Psoas muscle (tissue), 7 donors: ENCODE measurements at regions not wholly inside any gene's neighbourhood (a gene's known extent, or its start where the extent isn't known, plus 50 kb on each side); places are given as distances from the start of the nearest gene placed in this dataset.

Source experiments
- ATAC-seq, 4 donors: fragments of 200-7000 bp; cut with Tn5 transposase; one replicate each; pipeline ENCODE4 v1.9.1; 2020; ENCODE audit warnings: moderate library complexity in 3 of 4, mild to moderate bottlenecking in 2 of 4
- DNase-seq, 2 donors: peaks; one replicate each; pipeline ENCODE4 v3.0.0-alpha.2; 2020
- H3K27ac ChIP-seq: fragments of 200-600 bp; one replicate; pipeline ENCODE4 v1.8.0; 2022
- H3K27me3 ChIP-seq, 3 donors: fragments of 200-600 bp in 1 of 3; one replicate each; pipeline versions ENCODE4 v1.6.1 to v1.8.0; 2013 to 2022; ENCODE audit warnings: low read length in 2 of 3, mild to moderate bottlenecking in 2 of 3, moderate library complexity in 1 of 3; ENCODE audit not compliant: insufficient read depth in 3 of 3
- H3K36me3 ChIP-seq, 2 donors: fragments of 200-600 bp in 1 of 2; one replicate each; pipeline versions ENCODE4 v1.6.1 to v1.8.0; 2013 to 2022; ENCODE audit warnings: low read depth in 1 of 2, mild to moderate bottlenecking in 1 of 2, moderate library complexity in 1 of 2; ENCODE audit not compliant: insufficient read depth in 1 of 2
- H3K4me1 ChIP-seq: fragments of 200-600 bp; one replicate; pipeline ENCODE4 v1.8.0; 2022
- H3K4me3 ChIP-seq: fragments of 200-600 bp; one replicate; pipeline ENCODE4 v1.8.0; 2022; ENCODE audit warnings: mild to moderate bottlenecking
- H3K9me3 ChIP-seq: fragments of 200-600 bp; one replicate; pipeline ENCODE4 v1.8.0; 2022
- WGBS, 3 donors: extraction: QIAGEN DNeasy Blood & Tissue Kit; methylation state at CpG; one replicate each; pipeline versions ENCODE4 v1.1.6 to v1.1.7; 2013; 5-methylcytosine and 5-hydroxymethylcytosine counted together
- intact Hi-C, 2 donors: fragments of 100-400 bp; cut with DNase I; formaldehyde crosslinking; loops; one replicate each; pipeline versions ENCODE4 v1.11.0 to v1.14.2; 2022
- TF ChIP-seq, protein P1 (sequence below): fragments of 200-600 bp; IDR thresholded peaks from one replicate; pipeline ENCODE4 v1.8.0; 2022; ENCODE audit warnings: antibody characterized with exemption
- donor health status: healthy with polysubstance abuse.
- donor health status: DM: no; HTN: no; CAD: no; lungs with moderate emphysema.
- donor health status: Bipolar disorder and iron deficiency.
- donor health status: healthy.
- donor health status: DM: yes; HTN: yes; CAD: no.
- donor health status: DM: no; HTN: no; CAD: no.
- donor health status: DM: yes; HTN: yes; CAD: no.

DNA sequence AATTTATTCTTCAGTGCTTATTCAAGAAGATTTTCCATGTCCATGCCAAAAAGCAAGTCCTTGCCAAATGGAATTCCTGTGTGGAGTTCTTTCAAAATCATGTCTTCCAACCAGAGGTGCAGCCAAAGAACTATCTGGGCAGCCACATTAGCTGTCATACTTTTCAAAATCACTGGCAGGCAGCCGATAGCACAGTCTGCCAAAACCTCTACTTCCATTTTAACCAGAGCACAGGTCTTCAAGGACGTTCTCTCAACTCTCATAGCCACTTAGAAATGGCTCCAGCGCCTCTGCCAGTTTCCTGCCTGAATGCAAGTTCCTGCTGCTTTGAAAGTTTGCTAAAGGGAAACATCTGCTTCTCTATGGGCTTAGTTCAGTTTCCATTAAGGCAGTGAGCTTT lies 975.7 kb upstream of the ADGRL4 start:
- 1 to 4% (median 3%) methylated on average over 3 of the region's 3 CpGs for WGBS, 3 donors
- DNase-seq (peak; percentile 58 to 80), ATAC-seq (peak; percentile 60 to 87 (median 84))
- Histone ChIP-seq H3K9me3 (no peaks in the 10 kb centered on the region), H3K4me1 (peaks cover 7% of the 10 kb centered on the region), H3K27ac (no peak overlapping the region), H3K4me3 (no peak overlapping the region), H3K36me3 (no peaks in the 10 kb centered on the region), H3K27me3 (no peaks in the 10 kb centered on the region)
- TF ChIP-seq, protein P1, sequence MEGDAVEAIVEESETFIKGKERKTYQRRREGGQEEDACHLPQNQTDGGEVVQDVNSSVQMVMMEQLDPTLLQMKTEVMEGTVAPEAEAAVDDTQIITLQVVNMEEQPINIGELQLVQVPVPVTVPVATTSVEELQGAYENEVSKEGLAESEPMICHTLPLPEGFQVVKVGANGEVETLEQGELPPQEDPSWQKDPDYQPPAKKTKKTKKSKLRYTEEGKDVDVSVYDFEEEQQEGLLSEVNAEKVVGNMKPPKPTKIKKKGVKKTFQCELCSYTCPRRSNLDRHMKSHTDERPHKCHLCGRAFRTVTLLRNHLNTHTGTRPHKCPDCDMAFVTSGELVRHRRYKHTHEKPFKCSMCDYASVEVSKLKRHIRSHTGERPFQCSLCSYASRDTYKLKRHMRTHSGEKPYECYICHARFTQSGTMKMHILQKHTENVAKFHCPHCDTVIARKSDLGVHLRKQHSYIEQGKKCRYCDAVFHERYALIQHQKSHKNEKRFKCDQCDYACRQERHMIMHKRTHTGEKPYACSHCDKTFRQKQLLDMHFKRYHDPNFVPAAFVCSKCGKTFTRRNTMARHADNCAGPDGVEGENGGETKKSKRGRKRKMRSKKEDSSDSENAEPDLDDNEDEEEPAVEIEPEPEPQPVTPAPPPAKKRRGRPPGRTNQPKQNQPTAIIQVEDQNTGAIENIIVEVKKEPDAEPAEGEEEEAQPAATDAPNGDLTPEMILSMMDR, result no peak
- intact Hi-C loops, result no loop called here

DNA sequence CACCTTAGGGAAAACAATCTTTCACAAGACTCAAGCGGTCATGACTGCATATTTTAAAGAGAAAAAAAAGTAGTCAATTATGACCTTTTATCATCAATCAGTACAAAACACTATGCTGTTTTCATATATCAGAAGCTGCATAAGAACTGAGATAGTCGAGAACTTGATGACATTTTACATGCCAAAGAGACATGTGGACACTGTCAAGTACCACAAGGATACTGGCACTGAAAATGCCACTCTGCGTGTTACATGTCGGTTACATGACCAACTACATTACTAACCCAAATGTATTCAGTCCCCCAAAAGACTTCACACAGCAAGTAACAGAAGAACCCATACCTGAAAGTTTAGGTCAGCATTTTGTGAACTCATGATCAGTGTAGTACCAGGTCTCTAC lies 975.0 kb upstream of the ADGRL4 start:
- peaks cover 7% of the 10 kb centered on the region for H3K4me1 ChIP-seq
- H3K27me3 ChIP-seq, result no peaks in the 10 kb centered on the region
- no peak overlapping the region for H3K4me3 ChIP-seq
- intact Hi-C loops, result no loop called here
- WGBS, 3 donors, result 56 to 74% (median 68%) methylated on average over 4 of the region's 4 CpGs
- no peak for DNase-seq
- no peaks in the 10 kb centered on the region for H3K9me3 ChIP-seq
- no peak overlapping the region for H3K27ac ChIP-seq
- no peaks in the 10 kb centered on the region for H3K36me3 ChIP-seq
- ATAC-seq, result no peak
- TF ChIP-seq, protein P1, result no peak

DNA sequence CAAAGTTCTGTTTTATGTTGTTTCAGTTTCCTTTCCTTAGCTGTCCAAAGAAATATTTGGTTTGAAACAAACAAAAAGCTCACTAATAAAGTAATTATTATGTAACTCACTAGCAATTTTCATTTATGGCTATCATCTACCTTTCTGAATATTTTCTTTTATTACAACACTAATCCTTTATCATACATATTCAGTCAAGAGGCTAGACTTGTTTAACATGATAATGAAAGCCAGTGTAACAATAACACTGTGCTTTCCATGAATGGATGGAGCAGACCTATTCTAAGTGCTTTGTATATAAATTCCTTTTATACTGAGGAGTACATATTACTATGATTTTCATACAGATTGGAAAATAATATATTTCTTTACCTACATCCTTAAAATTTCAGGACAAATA lies 972.8 kb upstream of the ADGRL4 start:
- TF ChIP-seq, protein P1, result no peak
- peaks cover 7% of the 10 kb centered on the region for H3K4me1 ChIP-seq
- no peaks in the 10 kb centered on the region for H3K9me3 ChIP-seq
- no peak overlapping the region for H3K4me3 ChIP-seq
- intact Hi-C loops, result no loop called here
- no peaks in the 10 kb centered on the region for H3K27me3 ChIP-seq
- DNase-seq (no peak), ATAC-seq (no peak)
- H3K27ac ChIP-seq, result no peak overlapping the region
- H3K36me3 ChIP-seq, result no peaks in the 10 kb centered on the region

DNA sequence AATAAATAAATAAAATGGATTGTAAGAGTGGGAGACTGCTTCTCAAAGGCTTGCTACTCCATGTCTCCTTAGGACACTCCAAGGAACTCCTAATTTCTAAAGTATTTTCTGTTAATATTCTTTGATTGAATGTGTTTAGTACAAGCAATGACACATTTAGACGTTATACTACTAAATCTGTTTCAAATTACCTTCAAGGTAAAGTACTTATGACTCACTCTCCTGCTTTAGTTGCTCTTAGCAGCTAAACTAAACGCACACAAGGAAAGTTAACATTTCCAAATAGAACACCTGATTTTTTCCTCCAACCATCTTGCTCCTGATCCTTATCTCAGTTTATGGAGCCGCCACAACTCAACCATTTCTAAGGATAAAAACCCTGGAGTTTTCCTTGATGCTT lies 969.8 kb upstream of the ADGRL4 start:
- TF ChIP-seq, protein P1, result no peak
- Histone ChIP-seq H3K4me1 (no peaks in the 10 kb centered on the region), H3K36me3 (no peaks in the 10 kb centered on the region), H3K4me3 (no peak overlapping the region), H3K27me3 (no peaks in the 10 kb centered on the region), H3K9me3 (no peaks in the 10 kb centered on the region), H3K27ac (no peak overlapping the region)
- ATAC-seq (no peak), DNase-seq (no peak)
- intact Hi-C loops, result no loop called here
- 86 to 88% (median 88%) methylated on average over 3 of the region's 3 CpGs for WGBS, 3 donors

DNA sequence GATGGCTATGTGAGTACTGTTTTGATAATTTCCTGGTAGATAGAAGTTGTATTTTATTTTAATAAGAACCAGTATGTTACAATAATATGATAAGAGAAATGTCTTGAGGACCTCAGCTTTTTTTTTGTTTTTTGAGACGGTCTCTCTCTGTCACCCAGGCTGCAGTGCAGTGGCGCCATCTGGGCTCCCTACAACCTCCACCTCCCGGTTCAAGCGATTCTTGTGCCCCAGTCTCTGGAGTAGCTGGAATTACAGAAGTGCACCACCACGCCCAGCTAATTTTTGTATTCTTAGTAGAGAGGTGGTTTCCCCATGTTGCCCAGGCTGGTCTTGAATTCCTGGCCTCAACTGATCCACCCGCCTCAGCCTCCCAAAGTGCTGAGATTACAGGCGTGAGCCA lies 968.1 kb upstream of the ADGRL4 start:
- Histone ChIP-seq H3K27me3 (no peaks in the 10 kb centered on the region), H3K9me3 (no peaks in the 10 kb centered on the region), H3K4me1 (no peaks in the 10 kb centered on the region), H3K36me3 (no peaks in the 10 kb centered on the region), H3K4me3 (no peak overlapping the region), H3K27ac (no peak overlapping the region)
- DNase-seq (no peak), ATAC-seq (no peak)
- WGBS, 3 donors, result 90 to 98% (median 90%) methylated on average over 7 of the region's 7 CpGs
- TF ChIP-seq, protein P1, result no peak
- intact Hi-C loops, result no loop called here
